ENCODE measurements at regions not wholly inside any gene's neighbourhood (a gene's known extent, or its start where the extent isn't known, plus 50 kb on each side); places are given as distances from the start of the nearest gene placed in this dataset.

DNA sequence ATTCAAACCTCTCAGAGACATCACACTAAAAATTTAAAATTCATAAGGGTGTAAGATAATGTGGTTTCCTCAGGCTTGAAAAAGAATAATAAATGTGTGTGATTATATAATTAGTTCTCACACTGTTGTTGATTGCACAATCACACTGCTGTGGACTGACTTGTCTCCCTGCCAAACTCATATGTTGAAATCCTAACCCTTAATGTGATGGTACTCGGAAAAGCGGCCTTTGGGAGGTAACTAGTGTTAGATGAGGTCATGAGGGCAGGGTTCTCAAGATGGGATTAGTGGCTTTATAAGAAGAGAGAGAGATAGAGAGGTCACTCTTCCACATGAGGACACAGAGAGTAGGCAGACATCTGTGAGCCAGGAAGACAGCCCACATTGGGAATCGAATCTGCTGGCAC is 128.5 kb upstream of the COL1A2 start:
- intact Hi-C loops (cut with micrococcal nuclease) = no loop called here

DNA sequence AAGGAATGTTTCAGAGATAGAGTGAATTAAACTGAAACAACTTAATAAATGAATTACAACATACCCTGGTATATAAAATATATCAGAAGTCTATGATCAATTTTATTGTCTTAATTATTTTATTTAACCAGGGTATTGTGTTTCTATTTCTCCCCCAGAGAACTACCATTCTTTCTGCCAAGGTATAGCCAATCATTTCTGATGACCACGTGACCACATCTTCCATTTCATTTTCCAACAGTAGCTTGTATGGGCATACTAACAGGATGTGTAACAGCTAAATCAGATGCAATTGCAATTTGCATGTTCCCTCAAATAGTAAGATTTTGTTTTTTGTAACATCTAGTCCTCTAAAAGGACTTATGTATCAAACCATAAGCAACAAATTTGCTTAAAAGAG is 123.9 kb upstream of the COL1A2 start:
- intact Hi-C loops (cut with micrococcal nuclease) = no loop called here

- intact Hi-C loops (cut with micrococcal nuclease) = no loop called here
Observed at GRCh38 chr7:94272821-94273583, 121.7 kb upstream of the COL1A2 start.

DNA sequence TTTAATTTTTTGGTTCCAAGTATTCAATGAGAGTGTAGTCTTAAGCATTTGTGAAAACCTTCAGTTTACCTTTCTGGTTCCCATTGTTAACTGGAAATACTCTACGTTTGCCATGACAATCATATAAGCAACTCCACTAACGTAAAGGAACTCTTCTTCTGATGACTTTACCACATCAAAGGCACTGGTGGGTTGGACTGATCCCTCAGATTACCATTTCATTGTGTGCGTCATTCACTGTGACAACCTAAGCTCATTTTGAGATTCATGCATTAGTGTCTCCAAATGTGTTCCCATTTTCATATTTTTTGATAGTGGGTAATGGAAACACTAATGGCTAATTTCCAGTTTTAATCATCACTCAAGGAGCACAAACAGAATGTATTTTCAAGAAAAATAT is 119.9 kb upstream of the COL1A2 start:
- intact Hi-C loops (cut with micrococcal nuclease) = loop anchor here (5.0 kb wide), 1 partner anchor 117 kb away; the partner anchor contains the start of gene COL1A2

GRCh38 chr7:94276027-94276426 is 118.7 kb upstream of the COL1A2 start:
- intact Hi-C loops (cut with micrococcal nuclease) = loop anchor here (5.0 kb wide), 1 partner anchor 116 kb away; the partner anchor contains the start of gene COL1A2

- intact Hi-C loops (cut with micrococcal nuclease) = loop anchor here (5.0 kb wide), 1 partner anchor 116 kb away; the partner anchor contains the start of gene COL1A2
Observed at GRCh38 chr7:94276795-94277194, 117.9 kb upstream of the COL1A2 start.

- intact Hi-C loops (cut with micrococcal nuclease) = loop anchor here (5.0 kb wide), 1 partner anchor 115 kb away; the partner anchor contains the start of gene COL1A2
Observed at GRCh38 chr7:94277236-94277635, 117.5 kb upstream of the COL1A2 start.

DNA sequence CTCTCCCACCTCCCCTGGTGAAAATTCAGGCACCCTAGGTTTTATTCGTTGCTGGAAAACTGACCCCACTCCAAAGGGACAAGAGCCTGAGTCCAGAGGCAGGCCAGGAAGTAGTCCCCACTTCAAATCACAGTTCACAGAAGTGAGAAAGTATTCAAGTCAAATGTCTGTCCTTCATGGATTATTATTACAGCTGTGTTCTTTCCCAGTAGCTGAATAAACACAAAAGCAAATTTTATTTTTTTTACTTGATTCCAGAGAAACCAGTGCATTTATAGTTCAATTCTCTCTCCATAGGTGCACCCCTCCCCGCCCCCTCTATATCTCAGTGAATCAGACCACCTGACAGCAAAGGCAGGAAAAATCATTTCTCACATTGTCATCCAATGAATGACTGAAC is 113.8 kb upstream of the COL1A2 start:
- intact Hi-C loops (cut with micrococcal nuclease) = no loop called here

DNA sequence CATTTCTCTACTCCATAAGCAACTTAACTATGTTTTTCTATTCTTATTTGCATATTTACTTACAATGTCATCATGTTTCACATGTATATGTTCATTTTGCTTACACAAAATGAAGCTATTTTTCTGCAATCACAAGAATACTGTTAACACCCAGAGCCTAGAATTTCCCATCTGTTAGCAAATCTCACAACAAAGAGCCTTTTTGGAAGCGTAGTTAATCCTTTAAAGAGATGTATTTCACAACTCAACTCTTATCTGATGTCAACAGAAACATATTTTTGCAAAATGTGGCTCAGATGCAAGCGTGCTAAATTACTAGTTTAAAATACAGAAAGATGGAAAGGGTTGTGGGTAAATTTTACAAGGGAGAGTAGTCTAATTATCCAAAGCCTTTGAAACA is 110.6 kb upstream of the COL1A2 start:
- intact Hi-C loops (cut with micrococcal nuclease) = no loop called here

GRCh38 chr7:94286111-94286510 is 108.6 kb upstream of the COL1A2 start:
- intact Hi-C loops (cut with micrococcal nuclease) = no loop called here

DNA sequence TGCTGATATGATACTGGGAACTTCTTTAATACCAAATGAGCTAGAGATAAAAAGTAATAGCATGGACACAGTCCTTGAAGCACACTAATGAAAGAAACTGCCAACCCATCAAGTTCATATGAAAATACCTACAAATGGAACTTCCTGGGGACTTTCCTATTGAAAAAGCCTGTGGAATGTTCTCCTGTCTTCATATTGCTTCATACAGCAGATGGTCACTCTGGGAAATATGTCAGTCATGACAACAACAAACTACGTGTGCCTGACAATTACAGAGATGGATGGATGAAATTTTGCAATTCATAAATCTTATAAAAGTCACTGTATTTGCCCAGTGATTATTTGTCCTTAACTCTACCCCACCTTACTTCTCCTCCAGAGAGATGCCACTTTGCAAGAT is 106.6 kb upstream of the COL1A2 start:
- intact Hi-C loops (cut with micrococcal nuclease) = no loop called here

- intact Hi-C loops (cut with micrococcal nuclease) = no loop called here
Observed at GRCh38 chr7:94289071-94289470, 105.6 kb upstream of the COL1A2 start.

DNA sequence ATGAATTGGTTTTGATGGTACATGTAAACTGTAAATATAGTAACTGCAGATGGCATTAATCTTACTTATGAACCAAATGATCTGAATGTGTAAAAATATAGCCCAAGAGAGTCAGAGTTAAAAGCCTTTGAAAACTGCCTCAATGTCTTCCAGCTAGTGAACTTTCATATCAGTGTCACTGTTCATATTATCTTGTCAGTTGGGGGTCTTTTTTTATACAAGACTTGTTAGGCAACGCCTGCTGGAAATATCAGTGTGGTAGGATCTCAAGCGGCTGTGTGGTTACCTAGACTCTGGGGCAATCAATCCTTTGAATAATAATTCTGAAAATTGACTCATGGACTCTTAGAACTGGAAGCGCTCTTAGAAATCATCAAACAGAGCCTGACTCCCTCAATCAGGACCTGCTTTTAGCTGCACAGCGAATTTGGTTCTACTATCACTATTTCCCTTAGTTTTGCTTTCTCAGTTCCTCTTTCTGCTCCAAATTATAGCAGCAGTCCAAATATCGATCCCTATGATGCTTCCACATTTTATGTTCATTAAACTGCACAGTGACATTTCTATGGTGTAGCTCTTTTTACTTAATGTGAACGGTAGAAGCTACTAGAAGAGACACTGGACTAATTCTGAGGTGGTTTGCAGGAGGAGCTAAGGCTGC is 100.1 kb upstream of the COL1A2 start:
- intact Hi-C loops (cut with micrococcal nuclease) = no loop called here

DNA sequence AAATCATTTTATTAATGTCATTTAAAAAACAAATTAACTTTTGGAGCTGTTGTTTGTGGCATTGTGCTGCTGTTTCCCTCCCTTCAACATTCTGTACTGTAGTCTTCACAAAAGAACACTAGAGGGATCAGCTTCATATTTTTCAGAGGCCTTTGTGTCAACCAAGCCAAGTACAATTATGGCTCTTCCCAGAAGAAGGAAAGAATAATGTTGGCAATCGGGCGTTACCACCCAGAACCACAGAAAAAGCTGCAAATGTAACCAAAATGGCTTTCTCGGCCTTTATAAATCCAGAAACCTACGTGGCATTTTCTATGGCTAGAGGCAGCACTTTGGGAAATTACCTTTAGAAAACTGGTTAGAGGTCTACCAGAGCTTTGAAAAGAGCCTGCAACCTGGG is 98.8 kb upstream of the COL1A2 start:
- intact Hi-C loops (cut with micrococcal nuclease) = no loop called here

GRCh38 chr7:94296881-94297280 is 97.8 kb upstream of the COL1A2 start:
- intact Hi-C loops (cut with micrococcal nuclease) = no loop called here

GRCh38 chr7:94297397-94297838 is 97.3 kb upstream of the COL1A2 start:
- intact Hi-C loops (cut with micrococcal nuclease) = no loop called here

- intact Hi-C loops (cut with micrococcal nuclease) = no loop called here
Observed at GRCh38 chr7:94298943-94299342, 95.8 kb upstream of the COL1A2 start.

DNA sequence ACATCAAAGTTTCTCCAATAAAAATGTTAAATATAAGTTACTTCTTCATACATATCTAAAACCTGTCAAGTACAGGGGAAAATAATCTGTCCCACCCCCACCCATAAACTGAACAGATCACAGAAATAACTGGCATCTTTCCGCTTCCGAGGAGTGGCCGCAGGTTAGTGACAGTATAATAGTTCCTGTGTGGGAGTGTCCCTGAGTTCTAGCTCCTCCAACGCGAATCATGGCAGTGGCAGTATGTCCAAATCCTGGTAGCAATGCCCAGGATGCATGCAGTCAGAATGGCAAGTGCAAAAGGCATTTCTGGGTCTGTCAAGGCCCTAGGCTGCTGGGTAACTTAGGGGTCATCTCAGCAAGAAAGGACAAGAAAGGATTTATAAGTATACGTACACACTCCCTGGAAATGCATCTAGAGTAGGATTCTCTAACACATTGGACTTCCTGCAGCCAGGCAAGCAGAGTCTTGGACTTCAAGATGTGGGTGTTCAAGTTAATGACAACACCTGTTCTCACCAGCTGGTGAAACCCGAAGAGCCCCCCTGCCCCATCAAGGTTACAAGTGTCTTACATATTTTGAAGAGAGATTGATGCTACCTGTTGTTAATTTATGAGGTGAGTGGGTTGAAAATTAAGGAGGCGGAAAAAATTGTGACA is 94.4 kb upstream of the COL1A2 start:
- intact Hi-C loops (cut with micrococcal nuclease) = no loop called here

GRCh38 chr7:94301024-94301586 is 93.6 kb upstream of the COL1A2 start:
- intact Hi-C loops (cut with micrococcal nuclease) = no loop called here

- intact Hi-C loops (cut with micrococcal nuclease) = no loop called here
Observed at GRCh38 chr7:94303118-94303517, 91.6 kb upstream of the COL1A2 start.

GRCh38 chr7:94303695-94304094 is 91.0 kb upstream of the COL1A2 start:
- intact Hi-C loops (cut with micrococcal nuclease) = no loop called here

GRCh38 chr7:94304878-94305277 is 89.8 kb upstream of the COL1A2 start:
- intact Hi-C loops (cut with micrococcal nuclease) = no loop called here

All from T-helper 2 cell treated with Interferon-gamma antibody and Interleukin-4, amounts not matched to agents 100 ng/mL and 5 ng/mL, for 36 hours (primary cell).